HG02973 (cell line): ENCODE measurements at regions not wholly inside any gene's neighbourhood (a gene's known extent, or its start where the extent isn't known, plus 50 kb on each side); places are given as distances from the start of the nearest gene placed in this dataset.

Source experiments
- ATAC-seq: cut with Tn5 transposase; IDR thresholded peaks from one replicate; pipeline ENCODE4 v1.9.1; 2021; ENCODE audit warnings: moderate library complexity; ENCODE audit not compliant: unreplicated experiment

DNA sequence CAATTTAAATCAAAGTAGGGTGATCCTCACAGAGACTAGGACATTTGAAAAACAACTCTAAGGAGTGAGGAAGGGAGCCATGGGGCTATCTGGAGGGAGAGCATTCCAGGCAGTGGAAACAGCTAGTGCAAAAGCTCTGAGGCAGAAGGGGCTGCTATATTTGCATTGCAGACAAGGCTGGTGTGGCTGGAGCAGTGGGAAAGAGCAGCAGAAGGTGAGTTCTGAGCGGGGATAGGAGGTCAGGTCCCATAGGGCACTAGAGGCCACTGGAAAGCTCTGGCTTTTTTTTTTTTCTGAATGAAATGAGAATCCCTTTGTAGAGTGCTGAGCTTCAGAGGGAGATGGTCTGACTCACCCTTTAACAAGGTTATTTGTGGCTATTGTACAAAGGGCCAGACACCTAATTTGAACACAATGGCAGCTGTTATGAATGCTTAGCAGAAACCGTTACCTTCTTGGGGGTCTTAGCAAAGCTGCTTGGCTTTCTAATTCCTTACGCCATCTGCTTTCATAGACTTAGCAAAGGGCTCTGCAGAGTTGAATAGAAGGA, 291.6 kb downstream of the BUD13 start:
- no peak for ATAC-seq

- ATAC-seq = no peak
Observed at GRCh38 chr11:116478669-116479668, 293.8 kb downstream of the BUD13 start.

GRCh38 chr11:116478205-116478604, 294.6 kb downstream of the BUD13 start:
- no peak for ATAC-seq

- no peak for ATAC-seq
Observed at GRCh38 chr11:116473790-116474346, 298.9 kb downstream of the BUD13 start.

GRCh38 chr11:116473206-116473769, 299.5 kb downstream of the BUD13 start:
- no peak for ATAC-seq

DNA sequence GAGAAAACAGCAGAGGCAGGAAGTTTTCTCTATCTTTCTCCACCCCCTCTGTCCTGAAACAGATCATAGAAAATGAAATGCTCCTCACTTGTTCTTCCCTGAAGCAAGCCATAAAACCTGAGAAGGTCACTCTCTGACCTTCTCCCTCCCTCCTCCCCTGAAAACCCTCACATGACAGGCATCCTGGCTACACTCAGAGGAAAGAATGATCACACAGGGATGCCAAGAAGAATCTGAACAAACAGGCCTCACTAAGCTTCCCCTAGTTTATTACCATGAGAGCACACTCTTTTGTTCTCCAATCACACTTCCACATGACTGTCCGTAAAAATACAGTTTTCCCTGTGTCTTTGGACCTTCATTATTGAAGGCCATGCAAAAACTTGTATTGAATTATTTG, 300.1 kb downstream of the BUD13 start:
- ATAC-seq = no peak

DNA sequence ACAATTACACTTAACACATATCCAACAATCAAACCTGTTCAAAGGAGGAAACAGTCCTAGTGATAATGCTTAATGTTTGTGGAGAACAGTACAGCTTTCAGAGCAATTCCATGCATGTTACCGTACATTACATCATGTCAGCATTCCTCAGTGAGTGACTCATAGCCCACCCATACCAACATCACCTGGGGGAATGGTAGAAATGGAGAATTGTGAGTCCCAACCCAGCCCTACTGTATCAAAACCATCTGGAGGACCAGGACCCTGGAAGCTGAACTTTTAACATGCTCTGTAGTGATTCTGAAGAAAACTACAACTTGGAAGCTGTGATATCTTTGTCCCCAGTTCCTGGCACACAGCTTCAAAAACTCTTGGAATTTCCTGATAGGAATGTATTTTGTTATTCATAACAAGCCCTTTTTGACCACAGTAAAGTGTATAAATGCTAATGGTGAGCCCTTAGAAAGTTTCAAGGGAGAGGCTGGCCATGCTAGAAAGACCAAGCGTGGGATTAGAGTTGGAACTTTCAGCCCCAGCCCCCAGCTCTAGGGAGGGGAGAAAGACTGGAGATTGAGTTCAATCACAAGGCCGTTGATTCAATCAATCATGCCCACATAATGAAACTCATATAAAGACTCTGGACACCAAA, 301.1 kb downstream of the BUD13 start:
- no peak for ATAC-seq

DNA sequence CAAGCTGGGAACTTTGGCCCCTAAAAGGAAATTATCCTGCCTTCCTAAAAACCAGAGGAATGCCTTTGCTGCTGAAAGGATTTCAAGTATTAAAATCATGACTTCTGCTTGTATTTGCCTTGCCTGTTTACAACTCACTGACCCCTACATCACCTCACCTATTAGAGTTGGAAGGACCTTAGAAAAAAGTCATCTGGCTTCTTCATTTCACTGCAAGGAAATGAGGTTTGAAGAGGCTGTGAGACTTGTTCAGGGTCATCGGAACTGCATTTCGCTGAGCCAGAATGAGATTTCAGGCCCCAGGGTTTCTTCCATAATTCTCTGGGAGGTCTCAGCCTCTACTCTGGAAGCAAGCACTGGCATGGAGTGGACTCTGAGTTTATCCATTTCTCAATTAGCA, 304.1 kb downstream of the BUD13 start:
- no peak for ATAC-seq

GRCh38 chr11:116467823-116468222, 305.0 kb downstream of the BUD13 start:
- no peak for ATAC-seq

GRCh38 chr11:116466801-116467200, 306.0 kb downstream of the BUD13 start:
- no peak for ATAC-seq

GRCh38 chr11:116466191-116466590, 306.6 kb downstream of the BUD13 start:
- no peak for ATAC-seq

- no peak for ATAC-seq
Observed at GRCh38 chr11:116465056-116465455, 307.7 kb downstream of the BUD13 start.

DNA sequence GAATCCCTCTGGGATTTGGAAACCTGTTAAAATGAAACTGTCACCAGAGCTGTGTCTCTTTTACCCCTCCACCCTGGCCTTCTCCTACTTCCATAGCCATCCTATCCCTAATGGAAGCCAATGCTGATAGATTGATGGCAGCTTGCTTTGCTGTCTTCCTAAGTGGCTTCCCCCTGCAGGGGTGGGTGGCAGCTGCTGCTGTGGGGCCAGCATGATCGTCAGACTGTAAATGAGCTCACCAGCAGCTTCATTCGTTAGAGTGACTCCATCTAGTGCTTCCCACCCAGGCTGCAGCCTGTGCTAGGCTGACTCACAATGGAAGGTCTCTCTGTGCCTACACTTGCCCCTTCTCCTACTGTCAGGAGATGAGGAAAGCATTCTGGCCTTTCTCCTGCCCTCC, 311.0 kb downstream of the BUD13 start:
- no peak for ATAC-seq

GRCh38 chr11:116460156-116460920, 312.4 kb downstream of the BUD13 start:
- ATAC-seq = no peak

- no peak for ATAC-seq
Observed at GRCh38 chr11:116459185-116460045, 313.4 kb downstream of the BUD13 start.

- ATAC-seq = no peak
Observed at GRCh38 chr11:116458546-116458945, 314.2 kb downstream of the BUD13 start.

- ATAC-seq = no peak
Observed at GRCh38 chr11:116457336-116458007, 315.3 kb downstream of the BUD13 start.

- no peak for ATAC-seq
Observed at GRCh38 chr11:116454951-116455350, 317.8 kb downstream of the BUD13 start.
